ENCODE measurements at regions not wholly inside any gene's neighbourhood (a gene's known extent, or its start where the extent isn't known, plus 50 kb on each side); places are given as distances from the start of the nearest gene placed in this dataset.
"Not testable (repeated sequence)": the region's sequence is repeated elsewhere in the genome, so short reads cannot be mapped to it uniquely, and the experiment has no call there.

- DNase-seq, result no peak
Observed at GRCh38 chr6:33892581-33893346, 89.0 kb upstream of the MLN start.

GRCh38 chr6:33888664-33889200 is 84.9 kb upstream of the MLN start:
- no peak for DNase-seq

DNA sequence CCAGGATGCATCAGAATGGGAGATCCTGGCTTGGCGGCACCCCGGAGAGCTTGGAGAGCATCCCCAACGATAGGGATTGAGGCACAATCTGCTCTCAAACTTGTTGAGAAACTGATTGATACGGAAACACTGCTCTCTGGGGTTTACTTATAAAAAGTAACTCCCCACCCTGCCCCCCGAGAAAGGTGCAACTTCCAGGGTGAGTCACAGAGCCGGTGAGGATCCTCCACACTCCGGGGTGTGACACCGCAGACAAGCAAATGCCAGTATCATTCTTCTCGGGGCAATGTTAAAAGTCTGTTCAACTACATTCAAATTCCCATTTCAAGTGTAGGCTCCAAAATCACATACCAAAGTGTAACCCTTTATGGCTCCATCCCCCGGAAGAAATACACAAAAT is 84.4 kb upstream of the MLN start:
- no peak for DNase-seq

- no peak for DNase-seq
Observed at GRCh38 chr6:33886673-33887144, 82.9 kb upstream of the MLN start.

GRCh38 chr6:33885132-33886057 is 81.6 kb upstream of the MLN start:
- no peak for DNase-seq

GRCh38 chr6:33883621-33884020 is 79.8 kb upstream of the MLN start:
- DNase-seq, result not testable (repeated sequence)

- DNase-seq, result no peak
Observed at GRCh38 chr6:33882154-33882553, 78.4 kb upstream of the MLN start.

DNA sequence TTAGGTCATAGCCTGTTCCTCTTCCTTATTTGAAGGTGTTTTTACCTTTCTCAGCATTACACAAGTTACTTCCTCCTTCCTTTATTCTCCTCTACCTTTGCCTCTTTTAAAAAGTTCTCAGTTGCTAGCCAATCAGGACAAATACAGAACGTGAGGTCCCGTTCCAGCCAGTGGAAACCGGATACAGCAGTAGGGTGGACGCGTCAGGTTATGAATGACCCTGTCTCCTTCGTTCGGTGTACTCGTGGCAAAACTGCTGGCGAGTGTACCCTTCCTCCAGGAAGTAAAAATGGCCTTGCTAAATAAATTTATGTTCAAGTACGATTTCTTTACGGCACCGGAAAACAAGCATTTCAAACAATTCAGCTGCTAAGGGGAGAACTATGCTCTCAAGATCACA is 77.0 kb upstream of the MLN start:
- DNase-seq, result no peak

DNA sequence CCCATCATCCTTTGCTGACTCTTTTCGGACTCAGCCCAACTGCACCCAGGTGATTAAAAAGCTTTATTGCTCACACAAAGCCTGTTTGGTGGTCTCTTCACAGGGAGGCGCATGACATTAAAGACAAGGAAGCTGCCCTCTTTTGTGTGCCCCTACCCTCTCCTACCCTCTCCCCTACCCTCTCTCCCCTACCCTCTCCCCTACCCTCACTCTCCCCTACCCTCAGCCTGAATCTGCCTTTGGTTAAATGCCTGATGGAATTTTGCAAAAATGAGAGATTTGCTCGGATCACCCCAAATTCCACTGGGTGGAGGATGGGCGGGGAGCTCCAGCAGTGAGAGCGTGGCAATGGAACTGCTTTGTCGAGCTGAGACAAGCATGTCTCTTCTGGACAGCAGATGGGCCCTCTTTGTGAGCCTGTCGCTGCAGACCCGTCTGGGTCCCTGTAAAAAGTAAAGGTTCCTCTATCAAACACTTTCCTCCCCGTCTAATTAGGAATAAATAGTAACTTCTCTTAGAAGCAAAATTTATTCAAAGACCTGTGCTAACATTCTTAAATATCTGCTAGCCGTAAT is 76.4 kb upstream of the MLN start:
- DNase-seq, result peak; percentile 23

DNA sequence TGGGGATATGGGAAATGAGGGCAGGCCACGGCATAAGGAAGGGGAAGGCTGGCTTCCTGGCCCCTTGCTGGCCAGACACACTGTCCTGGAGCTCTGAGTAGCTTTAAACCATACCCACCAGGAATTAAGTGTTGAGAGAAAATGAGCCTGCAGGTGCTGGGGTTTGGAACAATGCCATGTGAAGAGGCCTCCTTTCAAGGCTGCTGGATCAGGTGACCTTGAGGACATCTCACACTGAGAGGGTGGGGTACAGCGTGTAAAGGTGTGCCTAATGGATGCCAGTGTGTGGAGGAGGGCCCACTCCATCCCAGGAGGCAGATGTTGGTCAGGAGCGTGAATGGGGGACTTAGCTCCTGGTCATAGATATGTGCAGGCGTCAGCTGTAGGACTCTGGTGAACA is 74.8 kb upstream of the MLN start:
- DNase-seq, result no peak

GRCh38 chr6:33877982-33878535 is 74.3 kb upstream of the MLN start:
- peak; percentile 66 for DNase-seq

- no peak for DNase-seq
Observed at GRCh38 chr6:33875696-33876095, 71.9 kb upstream of the MLN start.

DNA sequence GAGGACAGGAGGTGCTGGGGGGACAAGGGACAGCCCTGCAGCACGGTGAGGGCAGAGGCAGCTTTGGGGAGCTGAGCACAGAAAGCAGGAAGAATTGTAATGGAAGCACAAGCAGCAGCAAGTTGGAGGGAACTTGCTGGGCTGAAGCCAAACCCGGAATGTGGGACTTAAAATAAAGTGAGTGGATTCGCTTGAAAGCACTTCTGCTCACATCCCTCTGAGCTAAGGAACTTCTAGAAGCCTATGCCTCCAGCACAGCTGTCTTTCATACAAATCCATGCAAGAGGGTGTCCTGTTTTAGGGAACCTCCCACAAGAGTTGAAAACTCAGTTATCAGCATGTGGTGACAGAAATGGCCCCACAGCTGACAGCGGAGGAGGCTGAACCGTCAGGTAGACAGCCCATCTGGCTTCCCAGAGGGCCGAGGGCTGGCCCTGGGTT is 71.4 kb upstream of the MLN start:
- DNase-seq, result peak; percentile 42

GRCh38 chr6:33874136-33874760 is 70.4 kb upstream of the MLN start:
- no peak for DNase-seq

DNA sequence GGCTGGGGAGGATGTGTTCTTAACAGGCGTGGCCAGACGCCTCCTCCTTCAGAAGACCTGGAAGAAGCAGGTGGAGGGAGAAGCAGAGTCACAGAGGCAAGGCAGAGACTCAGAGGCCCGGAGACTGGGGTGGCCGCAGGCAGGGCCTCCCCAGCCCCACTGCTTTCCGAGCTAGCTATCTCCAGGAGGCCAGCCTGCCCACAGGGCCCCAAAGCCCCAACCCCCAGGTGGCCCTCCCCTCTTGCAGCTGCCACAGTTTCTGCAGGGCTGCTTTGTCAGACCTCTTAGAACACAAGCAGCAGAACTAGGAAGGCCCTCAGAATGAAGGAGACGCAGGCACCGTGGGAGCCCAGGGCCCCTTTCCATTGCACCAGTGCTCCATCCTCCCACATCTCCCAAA is 69.0 kb upstream of the MLN start:
- no peak for DNase-seq

DNA sequence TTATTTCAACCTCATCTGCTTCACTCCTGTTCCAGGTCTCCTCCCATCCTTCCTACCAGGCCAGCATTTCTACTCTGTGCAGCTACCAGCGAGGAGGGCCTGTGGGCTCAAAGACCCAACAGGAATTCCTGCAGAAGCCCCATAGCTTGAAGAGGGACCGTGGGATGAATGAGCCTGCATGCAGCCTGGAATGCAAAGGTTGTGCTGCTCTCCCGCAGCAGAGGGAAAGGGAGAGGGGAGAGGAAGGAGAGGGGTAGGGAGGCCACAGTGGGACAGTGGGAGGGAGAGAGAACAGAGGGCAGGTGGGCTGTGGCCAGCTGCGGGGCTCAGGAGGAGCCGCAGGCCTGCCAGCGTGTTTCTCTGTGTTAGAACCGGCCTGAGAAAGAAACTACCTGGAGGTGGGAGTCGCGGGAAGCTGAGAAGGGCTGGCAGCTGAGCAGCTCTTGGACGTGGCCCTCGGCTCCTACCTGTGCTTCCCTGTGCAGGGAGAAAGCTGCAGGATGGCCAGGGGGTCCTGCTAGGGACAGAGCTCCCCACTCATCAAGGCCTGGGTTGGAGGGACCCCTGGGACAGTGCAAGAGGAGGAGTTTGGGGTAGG is 66.1 kb upstream of the MLN start:
- no peak for DNase-seq

DNA sequence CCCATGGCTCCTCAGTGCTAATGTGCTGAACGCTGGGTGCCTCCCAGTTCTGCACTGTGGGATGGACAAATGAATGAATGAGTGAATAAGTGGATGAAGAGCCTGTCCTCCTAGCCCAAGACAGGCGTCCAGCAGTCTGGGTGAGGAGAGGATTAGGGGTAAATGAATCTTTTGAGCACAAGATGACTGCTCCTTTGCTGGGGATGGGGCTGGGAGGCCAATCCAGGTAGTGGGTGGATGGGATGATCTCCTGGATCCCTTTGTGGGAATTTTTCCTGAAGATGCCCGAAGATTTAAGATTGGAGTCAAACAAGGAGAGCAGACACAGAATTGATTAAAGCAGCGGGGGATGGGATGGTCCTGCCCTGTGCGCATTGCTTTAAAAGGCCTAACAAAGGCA is 65.3 kb upstream of the MLN start:
- no peak for DNase-seq

DNA sequence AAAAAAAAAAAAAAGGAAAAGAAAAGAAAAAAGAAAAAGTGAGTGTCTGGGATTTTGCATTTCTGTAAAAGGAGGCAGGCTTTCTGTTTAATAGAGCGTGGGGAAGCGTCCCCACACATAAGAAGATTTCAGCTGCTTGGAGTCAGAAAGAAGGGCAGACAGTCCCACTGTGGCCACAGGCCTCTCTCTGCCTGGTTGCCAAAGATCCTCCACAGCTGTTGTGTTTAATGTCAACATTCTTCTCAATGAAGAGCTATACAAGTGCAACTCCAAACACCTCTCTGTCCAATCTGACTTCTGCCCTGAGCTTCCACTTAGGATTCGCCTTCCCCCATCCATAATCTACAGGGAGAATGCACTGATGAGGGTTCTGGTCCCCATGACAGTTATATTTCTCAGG is 64.3 kb upstream of the MLN start:
- DNase-seq, result no peak

- DNase-seq, result peak; percentile 72
Observed at GRCh38 chr6:33865478-33866077, 61.8 kb upstream of the MLN start.

- no peak for DNase-seq
Observed at GRCh38 chr6:33863723-33864440, 60.1 kb upstream of the MLN start.

GRCh38 chr6:33863084-33863483 is 59.3 kb upstream of the MLN start:
- DNase-seq, result no peak

All from eye (tissue), 1 donor.